Activated CD4-positive, alpha-beta T cell treated with anti-CD3 and anti-CD28 coated beads for 4 hours (primary cell): ENCODE measurements at regions not wholly inside any gene's neighbourhood (a gene's known extent, or its start where the extent isn't known, plus 50 kb on each side); places are given as distances from the start of the nearest gene placed in this dataset.
"Not testable (repeated sequence)": the region's sequence is repeated elsewhere in the genome, so short reads cannot be mapped to it uniquely, and the experiment has no call there.

ENCODE experiments used
- DNase-seq, 2 donors: peaks; one replicate each; pipeline ENCODE4 v3.0.0-alpha.2; 2020

DNA sequence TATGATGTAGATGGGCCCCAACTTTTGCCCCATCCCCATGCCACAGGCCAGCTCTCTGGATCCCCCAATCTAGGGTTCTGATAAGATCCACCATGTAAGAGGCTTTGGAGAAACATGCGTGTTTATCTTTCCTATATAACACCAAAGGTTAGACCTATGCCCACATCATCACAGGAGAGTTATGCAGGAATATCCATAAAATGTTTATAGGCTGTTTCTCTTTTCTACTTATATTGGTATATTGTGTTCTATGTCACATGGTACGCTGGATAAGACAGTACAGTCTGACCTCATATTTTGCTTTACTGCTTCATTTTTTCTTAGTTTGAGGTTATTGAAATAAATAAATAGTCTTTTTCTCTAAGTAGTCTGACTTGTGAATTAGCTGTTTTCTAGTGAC is 1013.9 kb upstream of the GYPC start:
- no peak for DNase-seq

DNA sequence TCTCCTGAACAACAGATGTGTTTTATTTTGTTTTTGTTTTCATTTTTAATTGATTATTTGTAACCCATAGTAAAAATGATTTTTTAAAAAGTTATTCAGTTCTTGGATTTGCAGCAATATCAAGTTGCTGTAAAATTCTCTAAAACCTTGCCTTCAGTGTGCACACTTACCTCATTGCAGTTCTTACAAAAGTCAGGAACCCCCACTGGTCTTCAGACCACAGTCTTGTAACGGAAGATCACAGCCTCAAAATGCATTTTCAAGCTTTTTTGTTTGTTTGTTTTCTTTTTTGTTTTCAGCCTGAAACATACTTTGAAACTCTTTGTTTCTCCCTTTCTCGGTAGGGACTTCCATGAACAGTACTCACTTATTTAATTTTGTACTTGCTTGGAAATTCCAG is 1012.8 kb upstream of the GYPC start:
- DNase-seq = no peak

DNA sequence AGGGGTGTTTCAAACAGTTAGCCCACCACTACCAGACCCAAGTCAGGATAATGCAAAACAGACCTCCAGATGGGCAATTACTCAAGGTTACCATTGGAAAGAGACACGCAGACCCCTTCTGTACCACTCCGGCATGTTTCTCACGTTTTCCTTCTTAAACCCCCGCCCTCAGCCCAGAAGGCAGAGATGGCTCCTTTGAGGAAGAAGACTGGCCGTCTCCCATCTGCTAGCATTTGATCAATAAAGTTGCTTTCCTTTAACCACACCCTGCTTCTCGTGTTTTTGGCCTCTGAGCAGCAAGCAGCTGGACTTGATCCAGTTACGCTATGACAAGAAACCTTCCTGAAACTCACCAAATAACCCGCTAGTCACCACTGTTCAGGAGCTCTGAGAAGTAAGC is 1012.4 kb upstream of the GYPC start:
- no peak for DNase-seq

DNA sequence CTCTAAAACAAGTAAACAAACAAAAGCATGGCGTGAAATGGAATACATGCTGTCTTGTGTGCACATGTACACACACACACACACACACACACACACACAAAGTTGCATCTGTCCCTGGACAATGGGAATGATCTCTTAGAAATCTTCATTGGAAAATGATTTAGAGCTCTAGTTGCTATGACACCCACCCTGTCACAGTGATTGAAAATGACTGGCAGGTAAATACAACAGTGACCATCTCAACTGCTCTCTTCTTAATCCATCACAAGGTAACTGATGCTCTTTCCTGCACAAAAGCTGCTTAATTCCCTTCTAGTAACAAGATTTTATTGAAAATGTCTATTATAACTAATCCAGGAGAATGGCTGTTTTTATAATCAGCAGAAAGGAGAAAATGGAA is 1011.7 kb upstream of the GYPC start:
- DNase-seq = no peak

DNA sequence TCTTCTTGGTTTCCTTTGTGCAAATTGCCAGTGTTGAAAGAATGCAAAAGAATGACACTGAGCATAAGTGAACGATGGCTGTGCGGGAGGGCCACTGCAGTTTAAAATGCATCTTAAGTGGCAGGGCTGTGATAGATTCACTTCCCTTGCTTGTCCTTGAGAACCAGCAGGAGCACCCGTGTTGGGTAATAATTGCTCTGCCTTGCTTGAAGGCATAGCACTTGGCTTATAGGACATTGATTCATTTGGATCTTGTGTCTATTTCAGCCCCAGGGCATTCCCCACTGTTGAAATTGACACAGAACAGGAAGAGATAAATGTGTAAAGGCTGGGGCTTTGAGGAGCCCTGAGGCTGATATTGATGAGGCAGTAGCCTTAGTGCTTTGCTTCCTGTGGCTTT is 1003.7 kb upstream of the GYPC start:
- no peak for DNase-seq

DNA sequence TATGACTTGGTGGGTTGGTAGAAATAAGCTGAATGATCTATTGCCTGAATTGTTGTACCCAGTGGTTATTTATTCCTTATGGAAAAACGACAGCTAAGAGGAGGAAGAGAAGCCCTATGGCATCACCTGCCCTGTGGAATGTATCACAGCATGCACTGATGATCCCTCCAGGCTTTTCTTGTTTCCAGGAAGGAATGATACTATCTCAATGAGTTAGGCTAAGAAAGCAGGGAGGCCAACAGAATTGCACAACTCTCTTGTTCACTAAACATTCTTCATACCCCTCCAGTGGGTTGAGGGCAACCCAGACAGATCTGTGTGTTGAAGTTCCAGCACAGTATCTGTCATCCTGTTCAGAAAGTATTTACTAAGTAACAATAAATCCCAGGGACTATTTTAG is 1001.7 kb upstream of the GYPC start:
- no peak for DNase-seq

DNA sequence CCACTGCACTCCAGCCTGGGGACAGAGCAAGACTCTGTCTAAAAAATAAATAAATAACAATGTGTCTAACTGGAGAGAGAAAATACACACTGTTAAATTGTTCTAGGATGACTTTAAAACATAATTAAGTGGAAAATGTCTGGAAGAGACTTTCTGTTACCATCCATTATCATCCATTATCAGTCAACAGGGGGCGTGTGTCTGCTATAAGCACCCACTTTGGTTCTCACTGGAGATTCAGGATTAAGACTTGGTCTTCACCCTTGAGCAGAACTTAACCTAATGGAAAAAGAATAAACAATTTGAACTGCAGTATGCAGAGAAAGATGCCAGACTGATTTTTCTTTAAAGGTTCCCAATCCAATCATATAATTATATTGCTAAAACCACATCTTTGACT is 999.8 kb upstream of the GYPC start:
- no peak for DNase-seq

DNA sequence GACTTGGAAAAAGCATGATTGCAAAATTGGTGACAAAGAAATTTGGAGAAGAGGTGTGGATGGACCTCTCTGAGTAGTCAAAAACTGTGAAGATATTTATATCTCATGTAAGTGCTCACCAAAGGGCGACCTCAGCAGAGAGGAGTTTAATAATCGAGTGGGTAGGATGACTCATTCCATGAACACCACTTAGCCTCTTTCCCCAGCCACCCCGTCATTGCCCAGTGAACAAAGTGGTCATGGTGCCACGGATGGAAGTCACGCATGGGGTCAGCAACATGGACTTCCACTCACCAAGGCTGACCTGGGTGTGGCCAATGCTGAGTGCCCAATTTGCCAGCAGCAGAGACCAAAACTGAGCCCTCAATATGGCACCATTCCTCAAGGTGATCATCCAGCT is 997.4 kb upstream of the GYPC start:
- DNase-seq = no peak

DNA sequence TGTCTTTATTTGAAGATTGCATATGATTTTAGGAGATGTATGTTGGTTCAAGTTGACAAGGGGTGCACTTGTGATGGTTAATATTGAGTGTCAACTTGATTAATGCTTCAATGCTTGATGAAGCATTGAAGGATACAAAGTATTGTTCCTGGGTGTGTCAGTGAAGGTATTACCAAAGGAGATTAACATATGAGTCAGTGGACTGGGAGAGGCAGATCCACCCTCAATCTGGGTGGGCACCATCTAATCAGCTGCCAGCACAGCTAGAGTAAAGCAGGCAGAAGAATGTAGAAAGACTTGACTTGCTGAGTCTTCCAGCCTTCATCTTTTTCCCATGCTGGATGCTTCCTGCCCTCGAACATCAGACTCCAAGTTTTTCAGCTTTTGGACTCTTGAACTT is 995.6 kb upstream of the GYPC start:
- not testable (repeated sequence) for DNase-seq

DNA sequence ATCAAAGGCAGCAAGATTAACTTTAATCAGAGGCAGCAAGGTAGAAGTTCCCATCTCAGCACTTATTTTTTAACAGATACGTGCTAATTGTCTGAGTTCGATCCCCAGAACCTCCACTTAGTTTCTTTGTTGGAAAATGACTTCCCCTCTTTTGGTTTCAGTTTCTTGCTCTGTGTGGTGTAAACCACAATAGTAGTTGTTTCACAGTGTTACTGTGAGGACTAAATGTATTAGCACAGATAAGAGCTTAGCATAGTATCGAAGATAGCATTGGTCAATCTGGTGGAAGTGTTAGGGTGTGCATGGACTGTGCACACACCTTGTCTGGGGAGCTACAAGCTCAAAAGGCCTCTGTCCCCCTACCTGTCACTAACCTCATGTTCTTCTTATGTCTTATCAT is 988.3 kb upstream of the GYPC start:
- no peak for DNase-seq

DNA sequence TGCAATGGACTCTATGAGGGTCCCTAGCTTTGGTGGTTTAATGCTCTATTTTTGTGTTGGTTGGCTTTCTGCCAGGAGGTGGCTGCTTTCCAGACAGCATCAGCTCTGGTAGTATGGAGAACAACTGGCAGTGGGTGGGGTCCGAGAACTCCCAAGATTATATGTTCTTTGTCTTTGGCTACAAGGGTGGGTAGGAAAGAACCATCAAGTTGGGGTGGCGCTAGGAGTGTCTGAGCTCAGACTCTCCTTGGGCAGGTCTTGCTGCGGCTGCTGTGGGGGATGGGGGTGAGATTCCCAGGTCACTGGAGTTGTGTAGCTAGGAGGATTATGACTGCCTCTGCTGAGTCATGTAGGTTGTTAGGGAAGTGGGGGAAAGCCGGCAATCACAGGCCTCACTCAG is 976.1 kb upstream of the GYPC start:
- DNase-seq = no peak

DNA sequence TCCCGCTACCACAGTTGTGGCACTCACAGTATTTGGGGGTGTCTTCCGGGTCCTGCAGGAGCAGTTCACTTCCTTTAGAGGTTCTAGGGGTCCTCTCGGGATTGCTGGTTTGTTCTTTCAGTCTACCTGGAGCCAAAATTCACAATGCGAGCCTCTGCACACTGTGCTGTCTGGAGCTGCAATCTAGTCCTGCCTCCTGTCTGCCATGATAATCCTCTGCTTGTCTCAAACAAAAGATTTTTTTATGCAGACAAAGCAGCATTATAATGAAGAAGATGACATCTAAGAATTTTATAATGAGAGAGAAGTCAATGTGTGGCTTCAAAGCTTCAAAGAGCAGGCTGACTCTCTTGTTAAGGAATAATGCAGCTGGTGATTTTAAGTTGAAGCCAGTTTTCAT is 975.1 kb upstream of the GYPC start:
- no peak for DNase-seq

DNA sequence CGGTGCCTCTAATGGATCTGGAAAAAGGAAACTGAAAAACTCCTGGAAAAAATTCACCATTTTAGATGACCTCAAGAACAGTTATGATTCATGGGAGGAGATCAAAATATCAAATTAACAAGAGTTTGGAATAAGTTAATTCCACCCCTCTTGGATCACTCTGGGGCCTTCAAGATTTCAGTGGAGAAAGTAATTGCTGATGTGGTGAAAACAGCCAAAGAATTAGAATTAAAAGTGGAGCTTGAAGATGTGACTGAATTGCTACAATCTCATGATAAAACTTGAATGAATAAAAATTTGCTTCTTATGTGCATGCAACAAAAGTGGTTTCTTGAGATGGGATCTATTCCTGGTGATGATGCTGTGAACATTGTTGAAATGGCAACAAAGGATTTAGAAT is 974.4 kb upstream of the GYPC start:
- DNase-seq = no peak

DNA sequence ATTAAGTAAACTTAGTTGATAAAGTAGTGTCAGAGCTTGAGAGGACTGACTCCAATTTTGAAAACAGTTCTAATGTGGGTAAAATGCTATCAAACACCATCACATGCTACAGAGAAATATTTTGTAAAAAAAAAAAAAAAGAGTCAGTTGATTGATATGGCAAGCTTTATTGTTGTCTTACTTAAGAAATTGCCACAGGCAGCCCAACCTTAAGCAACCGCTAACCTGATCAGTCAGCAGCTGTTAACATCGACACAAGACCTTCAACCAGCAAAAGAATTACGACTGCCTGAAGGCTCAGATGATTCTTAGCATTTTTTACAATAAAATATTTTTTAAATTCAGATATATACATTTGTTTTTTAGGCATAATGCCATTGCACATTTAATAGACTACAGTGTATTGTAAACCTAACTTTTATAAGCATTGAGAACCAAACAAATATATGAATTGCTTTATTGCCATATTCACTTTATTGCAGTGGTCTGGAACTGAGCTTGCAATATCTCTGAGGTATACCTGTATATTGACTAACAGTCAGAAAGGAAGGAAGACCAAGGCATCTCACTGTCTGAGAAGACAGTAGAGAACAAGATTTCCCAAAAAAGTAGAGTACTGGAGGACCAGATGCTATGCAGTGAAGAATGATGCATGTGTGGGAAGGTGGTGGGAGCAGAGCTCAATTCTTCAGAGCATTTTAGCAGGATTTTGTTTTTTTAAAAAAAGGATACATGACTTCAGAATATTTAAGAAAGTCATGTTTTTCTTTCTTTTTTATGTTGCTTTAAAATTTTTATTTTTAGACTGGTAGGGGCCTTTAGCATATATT is 973.8 kb upstream of the GYPC start:
- DNase-seq = no peak

DNA sequence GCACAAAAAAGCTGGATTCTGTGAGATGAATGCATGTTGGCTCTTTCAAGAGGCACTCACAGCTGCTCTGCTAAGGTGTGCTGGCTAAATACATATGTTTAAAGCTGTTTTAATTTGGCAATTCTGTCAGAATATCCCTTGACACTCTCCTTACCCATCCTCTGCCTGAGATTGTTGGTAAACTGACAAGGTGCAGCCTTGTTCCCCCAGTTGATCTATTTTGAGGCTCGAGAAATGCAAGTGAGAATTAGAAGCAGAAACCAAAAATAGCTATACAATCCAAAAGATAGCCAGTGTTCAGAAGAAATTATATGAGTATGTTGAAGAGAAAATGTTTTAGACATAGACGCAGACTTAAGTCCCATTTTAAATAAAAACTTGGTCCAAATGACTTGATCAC is 971.7 kb upstream of the GYPC start:
- DNase-seq = no peak

DNA sequence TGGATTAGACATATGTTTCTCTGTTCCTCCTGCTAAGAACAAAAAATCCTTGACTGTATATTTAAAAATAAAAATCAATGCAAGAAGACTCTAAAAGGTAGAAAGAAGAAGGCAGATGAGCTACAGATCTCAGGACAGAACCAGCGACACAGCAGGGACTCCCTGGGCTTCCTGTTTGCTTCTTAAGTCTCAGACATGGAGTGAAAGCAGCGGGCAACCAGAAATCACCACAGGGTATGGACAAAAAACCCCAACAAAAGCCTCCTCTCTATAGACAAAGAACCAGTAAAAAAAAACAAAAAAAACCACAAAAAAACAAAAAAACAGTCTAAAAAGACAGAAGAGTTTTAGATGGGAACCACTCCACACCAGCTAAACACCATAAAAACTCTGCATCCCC is 971.0 kb upstream of the GYPC start:
- no peak for DNase-seq

DNA sequence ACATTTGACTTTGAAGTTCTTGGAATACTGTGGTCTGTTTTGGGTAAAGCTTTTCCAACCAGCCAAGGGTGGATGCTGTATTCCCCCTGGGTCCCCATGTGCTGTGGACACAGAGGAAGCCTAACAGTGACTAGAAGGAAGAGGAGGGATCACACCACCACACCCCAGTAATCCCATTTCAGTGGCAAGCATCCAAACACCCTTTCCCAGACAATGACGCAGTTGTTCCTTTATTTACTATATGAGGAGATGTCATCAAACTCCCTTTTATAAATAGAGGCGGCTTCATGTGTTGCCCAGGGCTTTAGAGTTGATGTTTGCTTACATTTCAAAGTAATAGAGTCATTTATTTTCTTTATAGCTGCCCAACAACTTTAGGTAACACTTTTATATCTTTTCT is 959.4 kb upstream of the GYPC start:
- no peak for DNase-seq

DNA sequence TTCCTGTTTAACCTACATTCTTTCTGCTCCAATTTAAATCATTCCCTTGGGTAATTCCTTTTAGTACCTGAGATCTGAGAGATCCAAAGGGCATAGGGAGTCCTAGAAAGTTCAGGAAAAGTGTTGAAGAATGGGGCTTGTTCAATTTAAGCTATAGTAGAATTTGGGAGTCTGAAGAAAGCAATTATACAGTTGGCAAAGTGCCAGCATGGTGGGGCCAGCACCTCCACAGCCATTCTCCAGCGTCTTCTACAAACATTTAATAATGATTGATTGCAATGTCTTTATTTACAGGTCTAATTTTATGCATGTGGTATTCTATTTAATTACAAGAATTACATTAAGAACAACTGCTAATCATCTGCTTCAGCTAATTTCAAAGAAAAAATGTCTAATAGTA is 957.7 kb upstream of the GYPC start:
- no peak for DNase-seq

DNA sequence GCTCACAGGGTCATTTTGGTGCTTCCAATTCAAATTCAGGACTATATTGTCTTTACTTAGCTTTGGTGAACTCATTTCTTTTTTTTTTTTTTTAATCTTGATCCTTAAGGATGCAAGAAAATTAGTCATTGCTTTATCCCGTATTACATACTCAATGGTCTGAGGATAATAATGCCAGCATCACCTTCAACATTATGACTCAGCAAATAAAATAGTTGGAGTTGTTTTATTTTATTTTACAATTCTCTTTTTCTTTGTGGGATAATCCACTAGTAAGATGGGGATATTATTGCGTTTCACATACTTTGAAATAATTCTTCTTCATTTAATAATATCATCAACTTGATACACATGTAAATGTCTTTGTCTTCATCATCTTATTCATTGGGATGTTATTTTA is 954.9 kb upstream of the GYPC start:
- DNase-seq = no peak

DNA sequence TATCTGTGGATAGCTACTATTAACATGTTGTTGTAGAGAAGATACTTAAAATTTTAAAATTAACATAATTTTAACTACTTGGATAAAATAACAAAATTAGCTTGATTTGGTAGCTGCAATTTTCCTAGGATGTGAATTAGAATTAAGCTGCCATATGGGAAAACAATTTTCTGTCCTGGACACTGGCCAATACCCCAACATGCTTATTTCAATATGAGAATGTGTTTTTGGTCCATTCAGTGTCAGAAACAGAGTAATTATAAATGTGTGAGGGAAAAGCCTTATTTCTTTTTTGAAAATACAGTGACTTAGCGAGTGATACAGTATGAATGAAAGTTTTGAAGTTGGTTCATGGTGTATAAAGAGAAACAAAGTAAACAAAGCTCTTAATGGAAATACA is 948.3 kb upstream of the GYPC start:
- no peak for DNase-seq

DNA sequence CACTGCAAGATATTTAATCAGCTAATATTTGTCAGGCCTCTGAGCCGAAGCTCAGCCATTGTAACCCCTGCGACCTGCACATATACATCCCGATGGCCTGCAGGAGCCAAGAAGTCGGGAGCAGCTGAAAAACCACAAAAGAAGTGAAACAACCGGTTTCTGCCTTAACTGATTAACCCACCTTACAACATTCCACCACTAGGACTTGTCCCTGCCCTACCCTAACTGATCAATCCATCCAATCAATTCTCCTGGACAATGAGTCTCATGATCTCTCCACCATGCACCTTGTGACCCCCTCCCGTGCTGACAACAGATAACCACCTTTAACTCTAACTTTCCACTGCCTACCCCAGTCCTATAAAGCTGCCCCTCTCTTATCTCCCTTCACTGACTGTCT is 945.4 kb upstream of the GYPC start:
- DNase-seq = no peak

DNA sequence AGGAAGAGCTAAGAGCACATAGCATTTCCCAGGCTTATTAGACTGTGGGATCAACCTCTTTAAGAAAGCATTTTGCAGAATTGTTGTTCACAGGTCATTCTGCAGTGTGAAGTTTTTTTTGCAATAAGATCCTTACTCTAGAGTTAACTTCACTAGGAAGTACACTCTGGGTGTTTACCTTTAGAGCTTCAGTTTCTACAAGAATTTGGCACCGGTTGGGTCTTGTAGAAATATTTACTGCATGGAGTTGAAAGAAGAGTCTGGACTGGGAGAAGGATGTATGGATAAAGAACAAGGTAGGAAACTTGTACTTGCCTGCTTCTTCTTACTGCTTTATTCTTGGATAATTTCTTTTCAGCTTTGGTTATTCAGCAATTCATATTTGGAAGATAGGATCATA is 944.9 kb upstream of the GYPC start:
- DNase-seq = no peak

DNA sequence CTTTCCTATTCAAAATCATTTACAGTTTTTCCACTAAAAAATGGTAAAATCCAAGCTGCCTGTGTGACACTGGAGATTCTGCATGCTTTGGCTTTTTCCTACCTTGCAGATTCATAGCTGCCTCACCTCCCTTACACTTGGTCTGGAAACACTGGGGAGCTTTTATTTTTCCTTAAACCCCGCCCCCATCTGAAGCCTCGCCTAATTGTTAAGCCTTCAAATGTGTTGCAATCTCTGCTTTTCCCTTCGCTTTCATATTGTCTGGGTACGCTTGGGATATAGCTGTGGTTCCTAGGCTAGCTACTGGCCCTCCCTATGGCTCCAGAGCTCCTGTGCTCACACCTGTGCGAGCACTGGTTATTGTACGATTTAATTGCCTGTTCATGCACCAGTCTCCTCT is 942.4 kb upstream of the GYPC start:
- DNase-seq = no peak

DNA sequence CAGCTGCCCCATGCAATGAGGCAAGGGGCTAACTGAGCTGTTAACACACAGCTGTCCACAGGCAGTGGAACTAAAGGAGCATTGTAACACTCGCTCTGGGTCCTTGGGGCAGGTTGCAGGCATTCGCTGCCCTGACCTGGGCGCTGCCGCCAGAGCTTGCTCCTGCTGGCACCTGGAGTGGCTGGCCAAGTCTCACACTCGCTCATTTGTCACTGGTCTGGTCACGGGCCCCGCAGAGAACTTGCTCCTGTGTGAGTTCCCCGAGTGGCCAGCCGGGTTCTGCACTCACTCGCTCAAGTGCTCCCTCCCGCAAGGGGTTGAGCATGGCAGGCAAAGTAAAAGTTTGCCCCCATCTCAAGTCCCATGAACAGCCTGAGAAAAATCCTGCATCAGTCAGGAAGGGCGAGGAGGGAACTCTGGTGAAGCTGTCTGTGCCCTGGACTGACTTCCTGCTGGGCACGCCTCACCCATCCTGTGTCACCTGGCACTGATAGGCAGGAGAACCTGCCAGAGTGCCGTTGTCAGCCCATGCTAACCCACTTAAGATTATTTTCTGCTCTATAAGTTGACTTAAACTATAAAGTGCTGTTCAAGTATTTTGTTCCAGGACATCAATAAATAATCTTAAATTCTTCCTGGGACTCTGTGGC is 934.8 kb upstream of the GYPC start:
- no peak for DNase-seq

DNA sequence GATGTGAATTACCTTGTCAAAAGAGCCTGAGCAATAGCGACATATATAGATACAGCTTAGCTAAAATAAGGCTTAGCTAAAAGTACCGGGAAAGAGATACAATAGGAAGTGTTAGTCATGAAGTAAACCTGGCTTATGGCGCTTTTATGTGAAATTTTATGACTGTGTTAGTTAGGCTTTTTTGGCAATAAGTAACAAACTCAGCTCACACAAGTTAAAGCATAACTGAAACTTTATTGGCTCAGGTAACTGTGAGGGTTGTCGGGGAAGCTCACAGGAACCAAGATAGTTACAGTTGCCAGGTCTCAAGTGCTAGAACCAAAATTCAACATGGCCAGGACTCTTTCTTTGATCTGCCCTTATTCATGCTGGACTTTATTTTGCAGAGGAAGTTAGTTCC is 925.0 kb upstream of the GYPC start:
- DNase-seq = no peak
